SK-N-MC (cell line): ENCODE measurements at regions not wholly inside any gene's neighbourhood (a gene's known extent, or its start where the extent isn't known, plus 50 kb on each side); places are given as distances from the start of the nearest gene placed in this dataset.

Experiments used
- EZH2 ChIP-seq: fragments of 200-600 bp; sonication (generic); IDR thresholded peaks from one replicate; pipeline ENCODE4 v1.6.1; 2017; ENCODE audit warnings: antibody characterized with exemption
- FOXP2 ChIP-seq: optimal IDR thresholded peaks from 2 replicates; pipeline ENCODE3; 2011; ENCODE audit warnings: mild to moderate bottlenecking, moderate library complexity; ENCODE audit not compliant: insufficient read depth; ENCODE audit errors: extremely low read length, control extremely low read depth
- POLR2AphosphoS5 ChIP-seq: IDR thresholded peaks from 2 replicates; pipeline ENCODE4 v1.6.1; 2012; ENCODE audit warnings: mild to moderate bottlenecking, low read depth, low read length, borderline replicate concordance

DNA sequence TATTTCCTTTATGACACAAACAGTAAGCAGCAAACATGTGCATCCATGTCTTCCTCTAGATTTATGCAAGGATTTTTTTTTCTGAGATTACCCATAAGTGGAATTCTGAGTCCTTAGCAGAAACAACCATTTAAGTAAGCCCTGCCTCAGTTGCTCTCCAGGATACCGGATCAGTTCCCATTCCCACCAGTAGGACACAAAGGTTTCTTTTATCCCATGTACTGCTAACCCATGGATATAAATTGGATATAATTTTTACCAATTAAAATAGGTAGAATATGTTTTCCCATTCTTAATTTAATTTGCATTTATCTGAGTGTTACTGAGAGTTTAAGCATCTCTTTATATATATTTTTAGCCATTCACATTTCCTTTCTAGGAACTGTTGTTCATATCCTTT, 280.9 kb downstream of the FGFR2 start:
- no peak for TF ChIP-seq EZH2
- TF ChIP-seq POLR2AphosphoS5, result no peak
- no peak for TF ChIP-seq FOXP2
